GM08714 (cell line): ENCODE measurements at regions not wholly inside any gene's neighbourhood (a gene's known extent, or its start where the extent isn't known, plus 50 kb on each side); places are given as distances from the start of the nearest gene placed in this dataset.

Source experiments
- H3K4me3 ChIP-seq: fragments of 200-500 bp; sonication (Bioruptor generic); 2 replicates; pipeline ENCODE4 v1.5.1; 2014; ENCODE audit warnings: mild to moderate bottlenecking, low read length, inconsistent platforms
- ZNF274 ChIP-seq: IDR thresholded peaks from 2 replicates; pipeline ENCODE4 v1.6.1; 2012; ENCODE audit warnings: mild to moderate bottlenecking, low read depth, low read length

- no peak for TF ChIP-seq ZNF274
- peak overlapping the region; percentile 90 for H3K4me3 ChIP-seq
Measured at GRCh38 chr7:130913639-130914553, 179.9 kb upstream of the KLF14 start.

- TF ChIP-seq ZNF274, result no peak
- peak overlapping the region; percentile 90; the same call in 1 of the 2 replicates for H3K4me3 ChIP-seq
Measured at GRCh38 chr7:130914554-130915294, 180.7 kb upstream of the KLF14 start.

GRCh38 chr7:130917669-130918128 is 183.7 kb upstream of the KLF14 start:
- TF ChIP-seq ZNF274, result no peak
- no peak overlapping the region for H3K4me3 ChIP-seq

GRCh38 chr7:130918129-130919052 is 184.4 kb upstream of the KLF14 start:
- no peak for TF ChIP-seq ZNF274
- H3K4me3 ChIP-seq, result no peak overlapping the region

GRCh38 chr7:130919316-130920103 is 185.5 kb upstream of the KLF14 start:
- no peak overlapping the region for H3K4me3 ChIP-seq
- TF ChIP-seq ZNF274, result no peak

GRCh38 chr7:130920122-130920521 is 186.1 kb upstream of the KLF14 start:
- no peak for TF ChIP-seq ZNF274
- H3K4me3 ChIP-seq, result no peak overlapping the region

- no peak overlapping the region for H3K4me3 ChIP-seq
- no peak for TF ChIP-seq ZNF274
Measured at GRCh38 chr7:130921391-130922180, 187.6 kb upstream of the KLF14 start.

GRCh38 chr7:130922206-130923112 is 188.5 kb upstream of the KLF14 start:
- H3K4me3 ChIP-seq, result no peak overlapping the region
- TF ChIP-seq ZNF274, result no peak

GRCh38 chr7:130923365-130923764 is 189.4 kb upstream of the KLF14 start:
- TF ChIP-seq ZNF274, result no peak
- no peak overlapping the region for H3K4me3 ChIP-seq

- no peak for TF ChIP-seq ZNF274
- no peak overlapping the region for H3K4me3 ChIP-seq
Measured at GRCh38 chr7:130923930-130924329, 189.9 kb upstream of the KLF14 start.

GRCh38 chr7:130925136-130925794 is 191.3 kb upstream of the KLF14 start:
- no peak for TF ChIP-seq ZNF274
- no peak overlapping the region for H3K4me3 ChIP-seq
